ENCODE measurements at regions not wholly inside any gene's neighbourhood (a gene's known extent, or its start where the extent isn't known, plus 50 kb on each side); places are given as distances from the start of the nearest gene placed in this dataset.

- Histone ChIP-seq H3K9me3 (ENCODE audit: control insufficient read depth, insufficient read depth, low read length) (no peaks in the 10 kb centered on the region), H3K4me2 (ENCODE audit: low read length) (no peak overlapping the region), H3F3A (ENCODE audit: control insufficient read depth, insufficient read depth) (no peaks in the 10 kb centered on the region), H3K4me1 (ENCODE audit: control insufficient read depth, low read length) (peaks cover 18% of the 10 kb centered on the region), H3K36me3 (ENCODE audit: control insufficient read depth, low read length) (no peaks in the 10 kb centered on the region), H3K27ac (ENCODE audit: low read depth, low read length) (no peak overlapping the region), H3K4me3 (ENCODE audit: low read length) (no peak overlapping the region), H3K27me3 (ENCODE audit: control insufficient read depth, low read length) (no peaks in the 10 kb centered on the region), H4K20me1 (ENCODE audit: control insufficient read depth, insufficient read depth, low read depth, low read length) (no peaks in the 10 kb centered on the region), H3K79me2 (ENCODE audit: control insufficient read depth, low read length) (no peaks in the 10 kb centered on the region), H3K9me2 (replicated peaks; ENCODE audit: control insufficient read depth, low read length) (no peaks in the 10 kb centered on the region)
- TF ChIP-seq, protein P1, sequence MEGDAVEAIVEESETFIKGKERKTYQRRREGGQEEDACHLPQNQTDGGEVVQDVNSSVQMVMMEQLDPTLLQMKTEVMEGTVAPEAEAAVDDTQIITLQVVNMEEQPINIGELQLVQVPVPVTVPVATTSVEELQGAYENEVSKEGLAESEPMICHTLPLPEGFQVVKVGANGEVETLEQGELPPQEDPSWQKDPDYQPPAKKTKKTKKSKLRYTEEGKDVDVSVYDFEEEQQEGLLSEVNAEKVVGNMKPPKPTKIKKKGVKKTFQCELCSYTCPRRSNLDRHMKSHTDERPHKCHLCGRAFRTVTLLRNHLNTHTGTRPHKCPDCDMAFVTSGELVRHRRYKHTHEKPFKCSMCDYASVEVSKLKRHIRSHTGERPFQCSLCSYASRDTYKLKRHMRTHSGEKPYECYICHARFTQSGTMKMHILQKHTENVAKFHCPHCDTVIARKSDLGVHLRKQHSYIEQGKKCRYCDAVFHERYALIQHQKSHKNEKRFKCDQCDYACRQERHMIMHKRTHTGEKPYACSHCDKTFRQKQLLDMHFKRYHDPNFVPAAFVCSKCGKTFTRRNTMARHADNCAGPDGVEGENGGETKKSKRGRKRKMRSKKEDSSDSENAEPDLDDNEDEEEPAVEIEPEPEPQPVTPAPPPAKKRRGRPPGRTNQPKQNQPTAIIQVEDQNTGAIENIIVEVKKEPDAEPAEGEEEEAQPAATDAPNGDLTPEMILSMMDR (IDR thresholded peaks at IDR 0.05; ENCODE audit: low read depth, low read length, poor library complexity, severe bottlenecking): no peak
- TF ChIP-seq EZH2phosphoT487 (IDR thresholded peaks at IDR 0.05; ENCODE audit: borderline replicate concordance, low read length): no peak
These were observed 318.4 kb upstream of the SEMA6A start for GRCh38 chr5:116892993-116893392.

- Histone ChIP-seq H3K27me3 (ENCODE audit: control insufficient read depth, low read length) (no peaks in the 10 kb centered on the region), H3K9me3 (ENCODE audit: control insufficient read depth, insufficient read depth, low read length) (no peaks in the 10 kb centered on the region), H3F3A (ENCODE audit: control insufficient read depth, insufficient read depth) (no peaks in the 10 kb centered on the region), H3K36me3 (ENCODE audit: control insufficient read depth, low read length) (no peaks in the 10 kb centered on the region), H3K4me1 (ENCODE audit: control insufficient read depth, low read length) (peaks cover 53% of the 10 kb centered on the region), H3K9me2 (replicated peaks; ENCODE audit: control insufficient read depth, low read length) (no peaks in the 10 kb centered on the region), H3K4me3 (ENCODE audit: low read length) (peak overlapping the region; percentile 42), H3K4me2 (ENCODE audit: low read length) (peak overlapping the region; percentile 62), H4K20me1 (ENCODE audit: control insufficient read depth, insufficient read depth, low read depth, low read length) (no peaks in the 10 kb centered on the region), H3K79me2 (ENCODE audit: control insufficient read depth, low read length) (no peaks in the 10 kb centered on the region), H3K27ac (ENCODE audit: low read depth, low read length) (peak overlapping the region; percentile 52)
- TF ChIP-seq, protein P1 (IDR thresholded peaks at IDR 0.05; ENCODE audit: low read depth, low read length, poor library complexity, severe bottlenecking): no peak
These were observed 312.5 kb upstream of the SEMA6A start for GRCh38 chr5:116887104-116887503.

- TF ChIP-seq, protein P1 (IDR thresholded peaks at IDR 0.05; ENCODE audit: low read depth, low read length, poor library complexity, severe bottlenecking): no peak
- TF ChIP-seq EZH2phosphoT487 (IDR thresholded peaks at IDR 0.05; ENCODE audit: borderline replicate concordance, low read length): no peak
- H3K9me2 ChIP-seq (replicated peaks; ENCODE audit: control insufficient read depth, low read length): no peaks in the 10 kb centered on the region
- H3K4me2 ChIP-seq (ENCODE audit: low read length): no peak overlapping the region
- H3K9me3 ChIP-seq (ENCODE audit: control insufficient read depth, insufficient read depth, low read length): no peaks in the 10 kb centered on the region
- no peaks in the 10 kb centered on the region for H3K27me3 ChIP-seq (ENCODE audit: control insufficient read depth, low read length)
- no peaks in the 10 kb centered on the region for H3K36me3 ChIP-seq (ENCODE audit: control insufficient read depth, low read length)
- no peaks in the 10 kb centered on the region for H3K79me2 ChIP-seq (ENCODE audit: control insufficient read depth, low read length)
- peaks cover 65% of the 10 kb centered on the region for H3K4me1 ChIP-seq (ENCODE audit: control insufficient read depth, low read length)
- no peak overlapping the region for H3K27ac ChIP-seq (ENCODE audit: low read depth, low read length)
- H3F3A ChIP-seq (ENCODE audit: control insufficient read depth, insufficient read depth): no peaks in the 10 kb centered on the region
- no peaks in the 10 kb centered on the region for H4K20me1 ChIP-seq (ENCODE audit: control insufficient read depth, insufficient read depth, low read depth, low read length)
- H3K4me3 ChIP-seq (ENCODE audit: low read length): no peak overlapping the region
These were observed 311.2 kb upstream of the SEMA6A start for GRCh38 chr5:116885825-116886224.

DNA sequence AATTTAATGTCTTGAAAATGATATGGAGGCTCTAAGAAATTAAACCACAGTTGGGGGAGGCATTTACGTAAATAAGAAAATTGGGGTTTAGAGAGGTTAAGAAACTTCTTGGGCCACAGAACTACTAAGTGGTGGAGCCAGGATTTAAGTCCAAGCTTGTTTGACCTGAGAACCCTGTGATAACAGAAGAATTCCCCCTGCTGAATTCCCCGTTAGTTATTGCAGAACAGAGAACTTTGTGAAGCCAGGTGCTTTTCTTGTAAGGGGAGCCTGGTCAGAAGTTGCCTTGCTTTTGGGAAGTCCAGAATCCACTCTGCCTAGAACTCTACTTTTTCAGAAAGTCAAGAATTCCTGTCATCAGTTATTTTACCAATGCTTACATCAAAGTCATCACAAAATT lies 309.3 kb upstream of the SEMA6A start:
- TF ChIP-seq, protein P1 (IDR thresholded peaks at IDR 0.05; ENCODE audit: low read depth, low read length, poor library complexity, severe bottlenecking): no peak
- no peak for TF ChIP-seq EZH2phosphoT487 (IDR thresholded peaks at IDR 0.05; ENCODE audit: borderline replicate concordance, low read length)
- Histone ChIP-seq H3F3A (ENCODE audit: control insufficient read depth, insufficient read depth) (no peaks in the 10 kb centered on the region), H3K9me3 (ENCODE audit: control insufficient read depth, insufficient read depth, low read length) (peaks cover 5% of the 10 kb centered on the region; the same call in 1 of the 2 replicates), H3K4me1 (ENCODE audit: control insufficient read depth, low read length) (peaks cover 69% of the 10 kb centered on the region), H4K20me1 (ENCODE audit: control insufficient read depth, insufficient read depth, low read depth, low read length) (no peaks in the 10 kb centered on the region), H3K4me2 (ENCODE audit: low read length) (no peak overlapping the region), H3K27ac (ENCODE audit: low read depth, low read length) (no peak overlapping the region), H3K27me3 (ENCODE audit: control insufficient read depth, low read length) (no peaks in the 10 kb centered on the region), H3K4me3 (ENCODE audit: low read length) (no peak overlapping the region), H3K36me3 (ENCODE audit: control insufficient read depth, low read length) (peaks cover 4% of the 10 kb centered on the region; the same call in 1 of the 2 replicates), H3K79me2 (ENCODE audit: control insufficient read depth, low read length) (no peaks in the 10 kb centered on the region), H3K9me2 (replicated peaks; ENCODE audit: control insufficient read depth, low read length) (no peaks in the 10 kb centered on the region)
